ENCODE measurements at regions not wholly inside any gene's neighbourhood (a gene's known extent, or its start where the extent isn't known, plus 50 kb on each side); places are given as distances from the start of the nearest gene placed in this dataset.

DNA sequence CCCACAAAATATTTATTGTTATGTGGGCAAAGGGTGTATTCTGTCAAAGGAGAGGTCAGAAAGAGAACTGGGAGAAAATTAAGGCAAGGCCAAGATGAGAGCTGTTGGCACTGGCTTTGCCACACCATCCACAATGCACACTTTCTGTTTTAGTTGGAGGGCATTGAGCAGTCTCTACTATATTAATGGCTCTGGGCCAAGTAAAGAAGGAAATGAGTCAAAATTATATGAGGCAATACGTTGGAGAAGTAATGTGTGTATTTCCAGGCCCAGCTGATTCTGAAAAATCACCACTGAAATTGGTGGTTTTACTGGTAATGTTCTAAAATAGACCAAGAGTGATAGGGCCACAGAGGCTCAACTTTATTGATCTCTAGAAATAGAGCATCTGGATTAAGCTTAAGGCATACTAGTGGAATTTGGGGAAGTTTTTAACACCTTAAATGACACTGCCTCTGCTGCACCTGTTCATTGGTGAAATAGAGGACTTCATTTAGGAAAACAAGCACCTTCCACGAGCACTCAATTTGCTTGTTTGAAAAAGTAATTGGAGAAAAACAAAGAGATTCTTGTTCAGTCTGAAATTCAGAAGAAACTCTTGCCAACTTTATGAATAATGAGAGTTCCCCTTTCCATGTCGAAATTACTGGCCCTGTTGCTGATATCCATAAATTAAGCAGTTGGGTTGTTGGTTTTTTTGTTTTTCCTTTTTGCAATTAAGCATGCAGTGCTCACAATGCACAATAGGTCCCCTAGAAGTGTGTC is 424.9 kb downstream of the ADGRL2 start:
- Histone ChIP-seq H3K36me3 (no peaks in the 10 kb centered on the region), H3K27me3 (no peaks in the 10 kb centered on the region), H3K4me3 (no peak overlapping the region), H3K9me3 (no peaks in the 10 kb centered on the region)
- peak; percentile 67 for DNase-seq

DNA sequence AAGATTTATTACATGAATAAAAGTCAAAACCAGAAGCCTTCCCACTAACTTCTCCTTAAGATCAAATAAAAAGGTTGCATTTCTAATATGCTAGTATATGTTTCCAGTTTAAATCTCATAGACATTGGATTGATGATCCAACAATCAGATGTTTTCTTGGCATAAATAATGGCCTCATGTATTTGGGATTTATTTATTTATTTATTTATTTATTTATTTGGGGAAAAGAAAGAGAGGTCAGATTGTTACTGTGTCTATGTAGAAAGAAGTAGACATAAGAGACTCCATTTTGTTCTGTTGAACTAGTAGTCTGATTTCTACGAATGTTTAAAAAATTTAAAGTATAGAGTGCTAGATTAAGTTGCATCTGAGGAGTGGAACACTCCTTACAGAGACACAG is 422.4 kb downstream of the ADGRL2 start:
- Histone ChIP-seq H3K36me3 (no peaks in the 10 kb centered on the region), H3K9me3 (no peaks in the 10 kb centered on the region), H3K4me3 (no peak overlapping the region), H3K27me3 (no peaks in the 10 kb centered on the region)
- no peak for DNase-seq

DNA sequence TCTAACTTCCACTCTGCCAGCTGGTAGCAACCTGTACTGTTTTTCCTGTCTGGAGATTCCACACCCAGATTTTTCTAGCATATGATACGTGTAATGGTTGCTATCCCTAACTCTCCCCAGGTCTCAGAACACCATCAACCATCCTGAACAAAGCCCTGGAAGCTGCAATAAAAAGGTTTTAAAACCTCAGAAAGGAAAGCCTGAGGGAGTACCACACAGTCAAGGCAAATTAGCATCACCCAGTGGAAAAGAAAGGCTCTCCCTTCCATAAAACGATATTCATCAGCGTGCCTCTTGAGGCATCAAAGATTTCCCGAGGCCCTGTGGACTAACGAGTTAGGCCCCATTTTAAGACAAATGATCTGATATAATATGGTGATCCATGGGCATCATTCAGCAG is 421.0 kb downstream of the ADGRL2 start:
- Histone ChIP-seq H3K27me3 (no peaks in the 10 kb centered on the region), H3K36me3 (no peaks in the 10 kb centered on the region), H3K4me3 (no peak overlapping the region), H3K9me3 (no peaks in the 10 kb centered on the region)
- no peak for DNase-seq

DNA sequence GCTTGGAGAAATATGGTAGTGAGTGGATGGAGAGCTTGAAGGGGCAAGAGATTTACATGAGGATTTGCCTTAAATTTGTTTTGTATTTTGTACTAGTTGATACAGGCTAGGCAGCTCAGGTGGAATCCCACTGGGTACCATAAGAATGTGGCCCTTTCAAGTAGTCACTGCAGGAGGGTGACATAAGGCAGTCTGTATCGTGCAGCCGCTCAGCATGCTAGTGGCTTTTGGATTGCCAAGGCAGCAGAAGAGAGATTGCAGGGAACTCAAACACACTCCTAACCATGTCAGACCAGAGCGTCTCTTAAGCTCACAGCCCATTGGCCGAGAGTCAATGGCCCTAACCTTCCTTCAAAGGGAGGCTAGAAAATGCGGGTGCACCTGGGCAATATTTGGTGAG is 420.0 kb downstream of the ADGRL2 start:
- H3K36me3 ChIP-seq = no peaks in the 10 kb centered on the region
- no peaks in the 10 kb centered on the region for H3K9me3 ChIP-seq
- no peak for DNase-seq
- H3K4me3 ChIP-seq = no peak overlapping the region
- no peaks in the 10 kb centered on the region for H3K27me3 ChIP-seq

DNA sequence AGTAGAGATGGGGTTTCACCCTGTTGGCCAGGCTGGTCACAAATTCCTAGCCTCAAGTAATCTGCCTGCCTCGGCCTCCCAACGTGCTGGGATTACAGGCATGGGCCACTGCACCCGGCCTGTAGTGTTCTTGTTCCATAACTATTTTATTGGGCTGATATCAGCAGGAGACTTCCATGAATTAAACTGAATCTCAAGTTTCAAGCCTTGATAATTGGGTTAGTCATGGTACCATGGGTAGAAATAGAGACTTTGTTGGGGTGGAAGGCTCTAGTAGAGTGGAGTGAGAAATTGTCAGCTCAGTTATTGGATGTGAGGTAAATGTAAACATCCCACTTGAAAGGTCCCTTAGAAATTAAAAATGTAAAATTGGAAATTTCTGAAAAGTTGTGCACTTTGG is 419.1 kb downstream of the ADGRL2 start:
- Histone ChIP-seq H3K4me3 (no peak overlapping the region), H3K27me3 (no peaks in the 10 kb centered on the region), H3K9me3 (no peaks in the 10 kb centered on the region), H3K36me3 (no peaks in the 10 kb centered on the region)
- no peak for DNase-seq

DNA sequence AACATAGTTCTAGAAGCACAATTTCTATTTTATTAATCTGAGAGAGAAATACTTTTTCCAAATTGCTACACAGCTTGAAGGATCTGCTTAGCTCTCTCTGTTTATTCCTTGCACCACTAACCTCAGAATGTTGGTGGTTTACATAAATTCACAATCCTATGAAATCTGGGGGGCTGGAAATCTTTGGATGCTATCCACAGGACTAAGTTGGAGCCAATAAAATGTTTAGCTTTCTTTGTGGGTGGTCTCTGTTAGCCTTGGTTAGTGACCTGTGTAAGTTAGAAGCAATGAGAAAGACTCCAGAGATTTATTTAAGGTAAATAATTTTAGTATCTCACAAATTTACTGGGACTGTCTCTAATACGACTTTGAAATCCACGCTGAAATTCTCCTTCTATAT is 418.1 kb downstream of the ADGRL2 start:
- no peaks in the 10 kb centered on the region for H3K9me3 ChIP-seq
- H3K36me3 ChIP-seq = no peaks in the 10 kb centered on the region
- H3K4me3 ChIP-seq = no peak overlapping the region
- H3K27me3 ChIP-seq = no peaks in the 10 kb centered on the region
- no peak for DNase-seq

DNA sequence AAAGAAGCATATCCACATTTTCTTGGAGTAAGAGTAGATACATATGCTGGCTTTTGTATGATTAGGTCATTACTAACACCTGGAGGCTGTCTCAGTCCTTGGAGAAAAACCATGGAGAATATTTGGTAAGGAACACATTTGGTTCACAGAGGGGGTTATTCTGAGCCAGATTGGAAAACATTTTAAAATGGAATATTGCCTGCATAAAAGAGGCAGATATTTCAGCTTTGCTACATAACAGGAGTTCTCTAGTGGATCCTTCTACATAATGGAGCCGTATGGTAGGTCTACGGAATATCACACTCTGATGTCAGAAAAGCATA is 415.1 kb downstream of the ADGRL2 start:
- Histone ChIP-seq H3K4me3 (no peak overlapping the region), H3K9me3 (no peaks in the 10 kb centered on the region), H3K36me3 (no peaks in the 10 kb centered on the region), H3K27me3 (no peaks in the 10 kb centered on the region)
- no peak for DNase-seq

DNA sequence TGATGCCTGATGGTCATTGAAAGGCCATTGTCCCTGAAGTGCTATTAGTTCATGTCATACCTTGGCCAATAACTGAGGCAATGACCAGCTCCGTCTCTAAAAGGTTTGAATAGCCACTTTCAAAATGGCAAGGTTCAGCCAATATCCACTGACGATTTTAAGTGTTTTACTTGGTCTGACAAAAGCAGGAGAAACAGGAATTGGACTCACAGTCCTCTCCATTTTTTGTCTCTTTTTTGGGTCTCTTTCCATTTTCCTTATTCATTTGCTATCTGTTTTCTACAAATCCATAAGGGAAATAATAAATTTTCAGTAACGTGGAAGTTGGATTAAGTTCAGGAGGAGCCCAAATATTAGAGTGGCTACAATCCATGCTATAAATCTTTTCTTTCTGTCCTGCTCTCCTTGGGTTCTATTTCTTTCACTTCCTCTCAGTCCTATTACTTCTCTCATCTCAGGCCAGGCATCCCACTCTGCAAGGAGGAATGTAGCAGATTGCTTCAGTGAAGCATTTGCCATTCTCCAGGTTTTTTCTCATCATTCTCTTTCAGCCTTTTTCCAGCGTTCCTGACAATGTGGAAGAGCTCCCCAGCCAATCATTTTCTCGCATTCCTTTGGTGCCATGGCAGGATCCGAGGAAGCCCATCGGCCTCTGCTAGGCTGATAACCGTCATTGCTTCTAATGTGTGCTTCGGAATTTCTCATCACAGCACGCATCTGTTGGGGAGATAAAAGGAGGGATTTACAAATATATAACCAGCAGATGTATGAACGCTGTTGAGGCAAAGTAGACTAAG is 414.5 kb downstream of the ADGRL2 start:
- no peaks in the 10 kb centered on the region for H3K9me3 ChIP-seq
- H3K36me3 ChIP-seq = no peaks in the 10 kb centered on the region
- no peak for DNase-seq
- no peak overlapping the region for H3K4me3 ChIP-seq
- H3K27me3 ChIP-seq = no peaks in the 10 kb centered on the region

DNA sequence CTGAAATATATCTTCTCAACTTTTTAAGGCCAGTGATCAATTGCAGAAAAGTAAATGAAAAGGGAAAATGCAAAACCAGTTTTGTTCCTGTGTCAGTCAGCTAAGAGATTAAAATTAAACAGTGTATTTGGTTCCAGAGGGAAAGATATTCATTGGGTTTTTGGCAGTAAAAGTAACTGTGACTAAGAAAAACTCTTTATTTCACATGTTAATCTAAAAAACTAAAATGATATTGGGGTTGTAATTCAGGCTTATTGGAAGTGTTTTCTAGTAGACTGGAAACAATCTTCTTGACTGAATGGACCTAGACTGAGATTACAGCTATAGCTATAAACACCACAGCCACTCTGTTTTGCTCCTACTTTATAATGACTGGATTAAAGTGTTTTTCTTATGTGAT is 413.9 kb downstream of the ADGRL2 start:
- no peak overlapping the region for H3K4me3 ChIP-seq
- no peaks in the 10 kb centered on the region for H3K9me3 ChIP-seq
- DNase-seq = no peak
- no peaks in the 10 kb centered on the region for H3K36me3 ChIP-seq
- no peaks in the 10 kb centered on the region for H3K27me3 ChIP-seq

DNA sequence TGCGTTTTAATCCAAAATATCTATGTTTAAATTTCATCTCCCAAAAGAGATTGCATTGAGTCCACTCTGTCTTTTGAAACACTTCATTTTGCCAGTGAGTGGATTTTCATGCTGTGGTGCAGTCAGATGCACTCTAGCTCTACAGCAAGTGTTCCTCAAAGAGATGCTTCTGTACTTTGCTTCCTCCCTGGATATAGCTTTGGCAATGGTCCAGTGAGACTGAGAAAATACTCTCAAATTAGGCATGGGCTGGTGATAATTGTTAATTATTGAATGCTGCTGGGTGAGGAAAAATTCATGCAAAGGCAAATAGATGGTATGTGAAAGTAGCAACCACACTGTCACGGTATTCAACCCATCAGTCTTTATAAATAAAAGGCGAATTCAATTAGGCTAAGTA is 396.9 kb downstream of the ADGRL2 start:
- H3K9me3 ChIP-seq = no peaks in the 10 kb centered on the region
- no peaks in the 10 kb centered on the region for H3K36me3 ChIP-seq
- no peak overlapping the region for H3K4me3 ChIP-seq
- no peak for DNase-seq
- no peaks in the 10 kb centered on the region for H3K27me3 ChIP-seq

DNA sequence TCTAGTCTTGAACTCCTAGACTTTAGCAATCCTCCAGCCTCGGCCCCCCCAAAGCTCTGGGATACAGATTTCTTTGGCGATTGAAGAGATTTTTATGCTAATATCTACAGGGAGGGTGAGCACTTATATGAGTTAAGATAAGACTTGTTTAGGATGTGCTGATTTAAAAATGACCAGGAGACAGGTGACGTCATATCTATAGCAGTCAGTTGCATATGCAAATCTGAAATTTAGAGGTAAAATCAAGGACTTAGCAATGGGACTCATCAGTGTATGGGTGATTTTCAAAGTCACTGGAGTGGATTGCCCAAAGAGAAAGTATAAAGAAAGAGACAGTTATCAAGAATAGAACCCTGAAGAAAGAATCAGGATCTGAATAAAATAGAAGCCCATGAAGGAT is 394.5 kb downstream of the ADGRL2 start:
- no peak overlapping the region for H3K4me3 ChIP-seq
- no peaks in the 10 kb centered on the region for H3K27me3 ChIP-seq
- no peaks in the 10 kb centered on the region for H3K36me3 ChIP-seq
- no peak for DNase-seq
- H3K9me3 ChIP-seq = no peaks in the 10 kb centered on the region

DNA sequence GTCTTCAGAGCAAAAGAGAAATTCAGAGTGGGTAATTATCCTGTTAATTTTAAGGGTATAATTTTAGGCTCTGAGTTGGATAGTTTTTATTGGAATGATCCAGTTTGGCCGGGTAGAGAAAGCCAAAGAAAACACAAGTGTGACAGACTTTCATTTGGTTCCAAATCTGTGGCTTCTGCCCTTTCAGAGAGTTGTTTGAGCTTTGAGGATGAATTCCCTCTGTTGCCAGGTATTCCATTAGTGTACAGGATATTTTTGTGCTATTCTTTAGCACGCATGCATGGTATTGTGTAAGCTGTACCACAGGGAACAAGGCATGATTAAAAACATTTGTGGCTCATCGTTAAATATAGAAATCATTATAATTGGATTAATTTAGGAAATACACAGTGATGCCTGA is 384.4 kb downstream of the ADGRL2 start:
- DNase-seq = no peak
- Histone ChIP-seq H3K9me3 (no peaks in the 10 kb centered on the region), H3K27me3 (no peaks in the 10 kb centered on the region), H3K4me3 (no peak overlapping the region), H3K36me3 (no peaks in the 10 kb centered on the region)

DNA sequence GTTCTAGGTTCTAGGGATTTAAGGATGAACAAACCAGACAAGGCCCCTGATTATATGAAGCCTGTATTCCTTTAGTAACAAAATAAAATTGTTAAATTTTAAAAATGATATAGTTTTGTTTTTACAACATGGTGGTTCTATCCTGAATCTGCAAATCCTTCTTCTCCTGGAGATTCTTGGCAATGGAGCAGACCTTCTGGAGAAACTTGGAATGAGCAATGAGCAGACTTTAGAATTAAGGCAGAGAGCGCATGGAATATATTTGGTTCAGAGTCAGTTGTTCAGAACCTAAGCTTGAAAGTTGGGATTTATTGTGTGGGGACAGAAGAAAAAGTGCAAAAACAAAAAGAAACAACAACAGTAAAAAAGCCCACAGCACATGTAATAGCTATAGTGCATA is 381.1 kb downstream of the ADGRL2 start:
- Histone ChIP-seq H3K4me3 (no peak overlapping the region), H3K36me3 (no peaks in the 10 kb centered on the region), H3K27me3 (no peaks in the 10 kb centered on the region), H3K9me3 (no peaks in the 10 kb centered on the region)
- no peak for DNase-seq

DNA sequence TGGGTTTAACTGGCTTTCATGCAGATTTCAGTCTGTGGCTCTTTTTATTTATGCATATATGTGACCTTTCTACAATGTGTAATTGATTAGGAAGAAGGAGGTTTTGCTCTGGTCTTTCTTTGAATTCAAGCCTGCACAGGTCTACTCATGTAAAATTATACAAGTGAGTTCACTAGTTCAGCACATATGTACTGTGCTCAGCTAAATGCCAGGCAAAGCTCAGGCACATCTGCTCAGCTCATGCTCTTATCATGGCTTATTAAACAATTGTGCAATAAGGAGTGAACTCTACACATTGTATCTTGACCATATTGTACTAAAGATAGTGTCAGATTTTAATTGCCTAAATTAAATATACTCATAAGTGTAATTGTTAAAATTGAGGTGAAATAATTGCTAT is 378.4 kb downstream of the ADGRL2 start:
- H3K9me3 ChIP-seq = no peaks in the 10 kb centered on the region
- H3K27me3 ChIP-seq = no peaks in the 10 kb centered on the region
- H3K36me3 ChIP-seq = no peaks in the 10 kb centered on the region
- no peak for DNase-seq
- H3K4me3 ChIP-seq = no peak overlapping the region

DNA sequence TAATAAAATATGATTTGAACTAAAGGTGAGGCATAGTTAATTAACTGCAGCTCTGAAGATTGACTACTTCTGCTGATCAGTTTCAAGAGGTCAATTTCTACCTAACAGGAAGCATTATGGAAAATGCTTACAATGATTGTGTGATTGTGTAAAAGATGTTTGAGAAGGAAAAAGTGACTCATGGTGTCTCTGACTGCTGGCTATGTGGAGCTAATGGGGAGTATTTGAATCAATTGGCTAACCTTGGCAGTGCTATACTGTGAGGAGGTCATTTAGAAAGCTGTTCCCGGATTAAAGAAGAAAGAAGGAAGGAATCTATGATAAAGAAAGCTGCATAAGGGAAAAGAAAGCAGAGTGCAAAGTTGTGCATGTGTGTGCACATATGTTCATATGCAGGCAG is 376.5 kb downstream of the ADGRL2 start:
- DNase-seq = no peak
- H3K36me3 ChIP-seq = no peaks in the 10 kb centered on the region
- H3K27me3 ChIP-seq = no peaks in the 10 kb centered on the region
- H3K4me3 ChIP-seq = no peak overlapping the region
- H3K9me3 ChIP-seq = no peaks in the 10 kb centered on the region

DNA sequence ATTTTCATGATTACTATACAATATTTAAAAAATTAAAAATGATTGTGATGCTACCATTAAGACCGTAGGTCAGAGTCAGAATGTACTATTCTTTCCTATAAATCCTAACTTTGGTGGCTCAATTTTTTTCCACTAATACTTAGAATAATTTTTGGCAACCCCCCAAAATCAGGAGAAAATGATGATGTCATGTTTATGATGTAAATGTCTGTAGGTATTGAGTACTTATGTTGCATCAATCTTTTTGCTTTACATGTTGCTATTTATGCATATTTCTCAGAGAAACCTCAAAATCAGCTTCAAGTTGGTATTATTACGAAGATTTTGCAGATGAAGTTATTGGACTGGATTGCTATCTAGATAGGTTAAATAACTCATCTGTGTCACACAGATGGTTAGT is 371.2 kb downstream of the ADGRL2 start:
- Histone ChIP-seq H3K9me3 (no peaks in the 10 kb centered on the region), H3K4me3 (no peak overlapping the region), H3K27me3 (no peaks in the 10 kb centered on the region), H3K36me3 (no peaks in the 10 kb centered on the region)
- DNase-seq = no peak

DNA sequence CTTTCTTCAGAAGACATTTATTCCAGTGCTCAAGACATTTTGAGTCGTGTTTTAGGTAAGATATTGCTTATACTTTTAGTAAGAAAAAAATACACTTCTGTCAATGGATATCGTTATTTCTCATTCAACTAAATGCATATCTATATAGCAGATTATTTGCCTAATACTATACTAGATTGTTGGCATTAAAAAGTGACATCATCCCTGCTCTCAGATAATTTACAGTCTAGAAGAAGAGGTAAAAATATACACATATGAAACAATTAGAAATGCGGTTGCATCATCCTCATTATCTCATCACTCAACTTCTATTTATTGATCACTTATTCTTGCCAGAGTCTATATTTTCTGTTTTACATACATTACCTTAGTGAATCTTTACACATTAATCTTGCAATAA is 367.7 kb downstream of the ADGRL2 start:
- DNase-seq = no peak
- Histone ChIP-seq H3K27me3 (no peaks in the 10 kb centered on the region), H3K36me3 (no peaks in the 10 kb centered on the region), H3K4me3 (no peak overlapping the region), H3K9me3 (no peaks in the 10 kb centered on the region)

DNA sequence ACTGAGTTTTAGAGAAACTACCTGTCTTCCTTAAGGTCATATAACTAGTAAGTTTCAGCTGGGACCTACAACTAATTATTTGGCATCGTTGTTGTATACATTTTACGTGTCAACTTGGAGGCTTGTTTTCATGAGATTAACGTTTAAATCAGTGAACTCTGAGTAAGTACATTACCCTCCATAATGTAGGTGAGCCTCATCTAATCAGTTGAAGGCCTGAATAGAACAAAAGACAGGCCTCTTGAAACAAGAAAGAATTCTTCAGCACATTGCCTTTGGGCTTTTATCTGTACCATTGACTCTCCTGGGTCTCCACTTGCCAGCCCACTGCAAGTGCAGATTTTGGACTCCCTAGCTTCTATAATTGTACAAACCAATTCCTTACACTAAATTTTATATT is 364.6 kb downstream of the ADGRL2 start:
- Histone ChIP-seq H3K9me3 (no peaks in the 10 kb centered on the region), H3K27me3 (no peaks in the 10 kb centered on the region), H3K36me3 (no peaks in the 10 kb centered on the region), H3K4me3 (no peak overlapping the region)
- no peak for DNase-seq

Measured in MG63 (cell line).